MM.1S (cell line): ENCODE measurements at regions not wholly inside any gene's neighbourhood (a gene's known extent, or its start where the extent isn't known, plus 50 kb on each side); places are given as distances from the start of the nearest gene placed in this dataset.

Experiments
- DNase-seq: peaks from one replicate; pipeline ENCODE4 v3.0.0-alpha.2; 2015
- H2AFZ ChIP-seq: fragments of 300-600 bp; sonication (generic); 2 replicates; pipeline ENCODE4 v1.6.0; 2016; ENCODE audit warnings: antibody characterized with exemption, low read length
- H3F3A ChIP-seq: fragments of 300-600 bp; sonication (generic); 2 replicates; pipeline ENCODE4 v1.6.1; 2016; ENCODE audit warnings: mild to moderate bottlenecking, antibody characterized with exemption, low read length, moderate library complexity, mixed read lengths; ENCODE audit not compliant: insufficient read depth
- H3K27ac ChIP-seq: fragments of 300-600 bp; sonication (generic); 2 replicates; pipeline ENCODE4 v1.5.1; 2016; ENCODE audit warnings: mild to moderate bottlenecking, low read length
- H3K27me3 ChIP-seq: fragments of 300-600 bp; sonication (generic); replicated peaks from 2 replicates; pipeline ENCODE4 v1.6.0; 2016; ENCODE audit warnings: low read length; ENCODE audit not compliant: insufficient read depth
- H3K36me3 ChIP-seq: fragments of 300-600 bp; sonication (generic); replicated peaks from 2 replicates; pipeline ENCODE4 v1.6.1; 2016; ENCODE audit warnings: mild to moderate bottlenecking, low read length, mixed read lengths; ENCODE audit not compliant: insufficient read depth
- H3K4me1 ChIP-seq: fragments of 300-600 bp; sonication (generic); 2 replicates; pipeline ENCODE4 v1.6.1; 2016; ENCODE audit warnings: low read length, mixed read lengths
- H3K4me2 ChIP-seq: fragments of 300-600 bp; sonication (generic); 2 replicates; pipeline ENCODE4 v1.6.0; 2016; ENCODE audit warnings: low read depth, low read length
- H3K4me3 ChIP-seq: fragments of 300-600 bp; sonication (generic); 2 replicates; pipeline ENCODE4 v1.5.1; 2016; ENCODE audit warnings: low read length, mixed read lengths
- H3K79me2 ChIP-seq: fragments of 300-600 bp; sonication (generic); 2 replicates; pipeline ENCODE4 v1.6.1; 2016; ENCODE audit warnings: mixed run types, low read length, mixed read lengths
- H3K9ac ChIP-seq: fragments of 300-600 bp; sonication (generic); 2 replicates; pipeline ENCODE4 v1.6.1; 2016; ENCODE audit warnings: low read length, mixed read lengths
- H3K9me2 ChIP-seq: fragments of 300-600 bp; sonication (generic); replicated peaks from 2 replicates; pipeline ENCODE4 v1.6.1; 2016; ENCODE audit warnings: mild to moderate bottlenecking, low read length, mixed read lengths; ENCODE audit not compliant: insufficient read depth
- H3K9me3 ChIP-seq: fragments of 300-600 bp; sonication (generic); replicated peaks from 2 replicates; pipeline ENCODE4 v1.6.1; 2016; ENCODE audit warnings: mild to moderate bottlenecking, low read length, mixed read lengths; ENCODE audit not compliant: insufficient read depth
- H4K20me1 ChIP-seq: fragments of 300-600 bp; sonication (generic); 2 replicates; pipeline ENCODE4 v1.6.1; 2016; ENCODE audit warnings: mild to moderate bottlenecking, low read length, moderate library complexity, mixed read lengths; ENCODE audit not compliant: insufficient read depth
- EZH2 ChIP-seq: fragments of 300-600 bp; sonication (generic); optimal IDR thresholded peaks from 2 replicates; pipeline ENCODE3; 2017; ENCODE audit warnings: low read depth, mild to moderate bottlenecking, antibody characterized with exemption, low read length, mixed read lengths
- EZH2phosphoT487 ChIP-seq: fragments of 300-600 bp; sonication (generic); IDR thresholded peaks from 2 replicates; pipeline ENCODE4 v1.6.1; 2018; ENCODE audit warnings: antibody characterized with exemption, low read length
- TF ChIP-seq, protein P1 (sequence below): fragments of 300-600 bp; sonication (generic); IDR thresholded peaks from 2 replicates; pipeline ENCODE4 v1.5.1; 2016; ENCODE audit warnings: antibody characterized with exemption, low read length, mixed read lengths

DNA sequence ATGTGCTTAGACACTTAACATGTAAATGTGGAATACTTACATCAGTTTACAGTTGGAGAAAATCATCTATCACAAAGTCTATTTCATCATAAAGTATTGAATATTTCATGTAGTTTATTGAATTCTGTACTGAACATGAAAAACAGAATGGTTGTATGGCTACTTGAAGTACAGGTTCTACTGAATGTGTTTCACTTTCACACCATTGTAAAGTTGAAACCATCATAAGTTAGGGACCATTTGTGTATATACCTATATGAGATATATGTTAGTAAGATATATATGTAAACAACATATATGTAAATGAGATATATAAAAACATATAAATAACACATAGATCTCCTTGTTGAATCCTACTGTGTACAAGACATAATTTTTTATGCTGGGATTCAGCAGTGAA, 63.0 kb upstream of the TAF11L2 start:
- no peaks in the 10 kb centered on the region for H4K20me1 ChIP-seq
- no peaks in the 10 kb centered on the region for H3K9me3 ChIP-seq
- no peaks in the 10 kb centered on the region for H3K9me2 ChIP-seq
- peak; percentile 25 for DNase-seq
- H3K36me3 ChIP-seq = no peaks in the 10 kb centered on the region
- H3K27ac ChIP-seq = no peak overlapping the region
- no peaks in the 10 kb centered on the region for H3K27me3 ChIP-seq
- TF ChIP-seq, protein P1, sequence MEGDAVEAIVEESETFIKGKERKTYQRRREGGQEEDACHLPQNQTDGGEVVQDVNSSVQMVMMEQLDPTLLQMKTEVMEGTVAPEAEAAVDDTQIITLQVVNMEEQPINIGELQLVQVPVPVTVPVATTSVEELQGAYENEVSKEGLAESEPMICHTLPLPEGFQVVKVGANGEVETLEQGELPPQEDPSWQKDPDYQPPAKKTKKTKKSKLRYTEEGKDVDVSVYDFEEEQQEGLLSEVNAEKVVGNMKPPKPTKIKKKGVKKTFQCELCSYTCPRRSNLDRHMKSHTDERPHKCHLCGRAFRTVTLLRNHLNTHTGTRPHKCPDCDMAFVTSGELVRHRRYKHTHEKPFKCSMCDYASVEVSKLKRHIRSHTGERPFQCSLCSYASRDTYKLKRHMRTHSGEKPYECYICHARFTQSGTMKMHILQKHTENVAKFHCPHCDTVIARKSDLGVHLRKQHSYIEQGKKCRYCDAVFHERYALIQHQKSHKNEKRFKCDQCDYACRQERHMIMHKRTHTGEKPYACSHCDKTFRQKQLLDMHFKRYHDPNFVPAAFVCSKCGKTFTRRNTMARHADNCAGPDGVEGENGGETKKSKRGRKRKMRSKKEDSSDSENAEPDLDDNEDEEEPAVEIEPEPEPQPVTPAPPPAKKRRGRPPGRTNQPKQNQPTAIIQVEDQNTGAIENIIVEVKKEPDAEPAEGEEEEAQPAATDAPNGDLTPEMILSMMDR = no peak
- no peak for TF ChIP-seq EZH2
- no peak for TF ChIP-seq EZH2phosphoT487
- H3K4me2 ChIP-seq = no peak overlapping the region
- no peaks in the 10 kb centered on the region for H3F3A ChIP-seq
- peaks cover 12% of the 10 kb centered on the region for H3K4me1 ChIP-seq
- no peak overlapping the region for H3K4me3 ChIP-seq
- no peak overlapping the region for H2AFZ ChIP-seq
- H3K9ac ChIP-seq = no peak overlapping the region
- no peaks in the 10 kb centered on the region for H3K79me2 ChIP-seq

DNA sequence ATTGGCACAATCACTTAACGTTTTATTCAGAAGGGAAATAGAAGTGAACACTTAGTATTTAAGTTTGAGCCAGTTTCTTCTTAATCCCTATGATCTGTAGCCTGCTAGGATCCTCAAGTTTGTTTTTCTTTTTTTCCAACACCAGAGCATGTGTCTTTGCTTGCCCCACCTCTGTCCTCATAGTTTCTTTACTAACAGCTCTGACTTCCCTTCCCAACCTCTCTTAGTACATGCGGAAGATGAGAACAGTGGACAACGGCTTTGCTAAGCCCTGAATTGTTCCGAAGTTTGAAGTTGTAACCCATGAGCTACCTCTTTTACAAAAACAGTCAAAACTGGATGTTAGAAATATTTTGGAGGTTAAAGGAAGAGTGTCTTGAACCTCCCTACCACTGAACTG, 61.7 kb upstream of the TAF11L2 start:
- H3K27ac ChIP-seq = peak overlapping the region; percentile 2; the same call in 1 of the 2 replicates
- H3K79me2 ChIP-seq = no peaks in the 10 kb centered on the region
- no peaks in the 10 kb centered on the region for H4K20me1 ChIP-seq
- peak overlapping the region; percentile 31; the same call in 1 of the 2 replicates for H3K4me3 ChIP-seq
- H3K36me3 ChIP-seq = no peaks in the 10 kb centered on the region
- peaks cover 12% of the 10 kb centered on the region for H3K4me1 ChIP-seq
- H3F3A ChIP-seq = no peaks in the 10 kb centered on the region
- H3K27me3 ChIP-seq = no peaks in the 10 kb centered on the region
- no peak overlapping the region; the same call in 1 of the 2 replicates for H3K9ac ChIP-seq
- H3K9me3 ChIP-seq = no peaks in the 10 kb centered on the region
- peak overlapping the region; percentile 66 for H3K4me2 ChIP-seq
- no peaks in the 10 kb centered on the region for H3K9me2 ChIP-seq
- TF ChIP-seq EZH2 (no peak), EZH2phosphoT487 (no peak)
- TF ChIP-seq, protein P1 = no peak
- peak overlapping the region; percentile 22 for H2AFZ ChIP-seq
- no peak for DNase-seq

DNA sequence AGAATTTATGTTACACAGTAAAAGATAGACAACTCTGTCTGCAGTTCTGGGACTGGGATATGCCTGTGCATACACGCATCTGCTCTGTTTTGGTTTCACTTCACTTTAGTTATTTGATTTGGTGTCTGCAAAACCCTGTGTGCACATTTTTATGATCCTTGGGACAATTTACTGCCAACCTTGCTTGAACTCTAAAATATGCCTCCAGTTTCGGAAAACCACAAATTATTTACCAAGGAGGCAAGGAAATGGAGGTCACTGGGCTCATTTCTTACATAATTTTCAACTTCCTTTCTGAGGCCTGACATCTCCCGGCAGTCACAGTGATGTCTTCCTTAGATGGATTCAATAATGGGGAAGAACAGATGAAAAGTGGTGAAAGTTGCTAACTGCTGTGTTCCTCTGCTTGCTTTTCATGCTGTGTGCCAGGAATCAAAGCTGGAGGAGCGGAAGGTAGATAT, 61.2 kb upstream of the TAF11L2 start:
- Histone ChIP-seq H3K4me1 (peaks cover 12% of the 10 kb centered on the region), H3K27ac (peak overlapping the region; percentile 2; the same call in 1 of the 2 replicates), H3K36me3 (no peaks in the 10 kb centered on the region), H3K79me2 (no peaks in the 10 kb centered on the region), H3K4me3 (peak overlapping the region; percentile 31), H3F3A (no peaks in the 10 kb centered on the region), H2AFZ (peak overlapping the region; percentile 22), H3K27me3 (no peaks in the 10 kb centered on the region), H3K4me2 (peak overlapping the region; percentile 66), H4K20me1 (no peaks in the 10 kb centered on the region), H3K9me3 (no peaks in the 10 kb centered on the region), H3K9ac (no peak overlapping the region; the same call in 1 of the 2 replicates), H3K9me2 (no peaks in the 10 kb centered on the region)
- TF ChIP-seq, protein P1 = no peak
- TF ChIP-seq EZH2phosphoT487 (no peak), EZH2 (no peak)
- peak; percentile 31 for DNase-seq
